ENCODE measurements at regions not wholly inside any gene's neighbourhood (a gene's known extent, or its start where the extent isn't known, plus 50 kb on each side); places are given as distances from the start of the nearest gene placed in this dataset.

- Histone ChIP-seq H3K27ac (no peak overlapping the region), H3K4me3 (replicated peaks in 1 of 3) (no peak overlapping the region), H3K27me3 (no peaks in the 10 kb centered on the region), H3K4me1 (no peaks in the 10 kb centered on the region), H3K36me3 (no peaks in the 10 kb centered on the region), H3K9me3 (no peaks in the 10 kb centered on the region)
- 91 to 94% methylated on average over 1 of the region's 1 CpG for WGBS, 2 donors
- TF ChIP-seq POLR2A (IDR thresholded peaks at IDR 0.05) (no peak), CTCF (IDR thresholded peaks at IDR 0.05) (no peak)
- intact Hi-C loops (cut with DNase I), result no loop called here
- no peak for DNase-seq
Observed at GRCh38 chr6:126738146-126738545, 380.3 kb upstream of the RSPO3 start.

- H3K4me1 ChIP-seq, result no peaks in the 10 kb centered on the region
- H3K4me3 ChIP-seq (replicated peaks in 1 of 3), result no peak overlapping the region
- intact Hi-C loops (cut with DNase I), result no loop called here
- no peak overlapping the region for H3K27ac ChIP-seq
- H3K9me3 ChIP-seq, result no peaks in the 10 kb centered on the region
- no peak for DNase-seq
- no peaks in the 10 kb centered on the region for H3K36me3 ChIP-seq
- no peak for TF ChIP-seq CTCF (IDR thresholded peaks at IDR 0.05)
- TF ChIP-seq POLR2A (IDR thresholded peaks at IDR 0.05), result no peak
- WGBS, 2 donors, result 71 to 73% methylated on average over 1 of the region's 1 CpG
- no peaks in the 10 kb centered on the region for H3K27me3 ChIP-seq
Observed at GRCh38 chr6:126738641-126739040, 379.8 kb upstream of the RSPO3 start.

- no peak overlapping the region for H3K4me3 ChIP-seq (replicated peaks in 1 of 3)
- TF ChIP-seq CTCF (IDR thresholded peaks at IDR 0.05) (no peak), POLR2A (IDR thresholded peaks at IDR 0.05) (no peak)
- intact Hi-C loops (cut with DNase I), result no loop called here
- DNase-seq, result no peak
- 86 to 92% methylated on average over 3 of the region's 3 CpGs for WGBS, 2 donors
- H3K27ac ChIP-seq, result no peak overlapping the region
- no peaks in the 10 kb centered on the region for H3K9me3 ChIP-seq
- H3K4me1 ChIP-seq, result no peaks in the 10 kb centered on the region
- no peaks in the 10 kb centered on the region for H3K27me3 ChIP-seq
- H3K36me3 ChIP-seq, result no peaks in the 10 kb centered on the region
Observed at GRCh38 chr6:126743076-126743475, 375.4 kb upstream of the RSPO3 start.

GRCh38 chr6:126747728-126748540, 370.5 kb upstream of the RSPO3 start:
- no peak overlapping the region for H3K27ac ChIP-seq
- H3K4me1 ChIP-seq, result no peaks in the 10 kb centered on the region
- H3K9me3 ChIP-seq, result no peaks in the 10 kb centered on the region
- no peak for TF ChIP-seq POLR2A (IDR thresholded peaks at IDR 0.05)
- no peak for TF ChIP-seq CTCF (IDR thresholded peaks at IDR 0.05)
- no peak overlapping the region for H3K4me3 ChIP-seq (replicated peaks in 1 of 3)
- H3K27me3 ChIP-seq, result no peaks in the 10 kb centered on the region
- DNase-seq, result no peak
- intact Hi-C loops (cut with DNase I), result no loop called here
- 82 to 86% methylated on average over 4 of the region's 4 CpGs for WGBS, 2 donors
- H3K36me3 ChIP-seq, result no peaks in the 10 kb centered on the region

GRCh38 chr6:126753606-126754005, 364.9 kb upstream of the RSPO3 start:
- Histone ChIP-seq H3K9me3 (no peaks in the 10 kb centered on the region), H3K4me3 (replicated peaks in 1 of 3) (no peak overlapping the region), H3K4me1 (no peaks in the 10 kb centered on the region), H3K36me3 (no peaks in the 10 kb centered on the region), H3K27me3 (no peaks in the 10 kb centered on the region), H3K27ac (no peak overlapping the region)
- intact Hi-C loops (cut with DNase I), result no loop called here
- DNase-seq, result no peak
- WGBS, 2 donors, result 76 to 83% methylated on average over 1 of the region's 1 CpG
- no peak for TF ChIP-seq POLR2A (IDR thresholded peaks at IDR 0.05)
- TF ChIP-seq CTCF (IDR thresholded peaks at IDR 0.05), result no peak

All from thyroid gland (tissue), 4 donors.